ENCODE measurements at regions not wholly inside any gene's neighbourhood (a gene's known extent, or its start where the extent isn't known, plus 50 kb on each side); places are given as distances from the start of the nearest gene placed in this dataset.

DNA sequence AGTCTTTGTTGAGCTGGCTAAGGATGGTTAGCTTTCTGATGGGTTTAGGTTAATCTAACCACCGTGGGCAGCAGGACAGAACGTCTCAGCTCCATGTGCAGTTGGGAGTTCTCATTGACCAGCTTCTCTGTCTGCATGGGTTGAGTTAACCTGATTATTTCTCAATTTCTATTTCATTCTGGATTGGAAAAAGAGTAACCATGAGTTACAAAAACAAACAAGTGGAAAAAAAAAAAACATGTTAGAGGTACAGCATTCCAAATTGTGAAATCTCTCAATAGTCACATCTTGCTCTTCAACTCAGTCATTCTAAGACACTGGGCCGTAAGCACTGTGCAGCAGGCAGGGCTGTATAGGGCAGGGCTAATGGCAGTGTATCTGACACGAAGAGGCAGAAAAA, 343.7 kb upstream of the KLF4 start:
- no peak overlapping the region for H3K4me3 ChIP-seq (ENCODE audit: control extremely low read depth in 1 of 5, extremely low read depth in 1 of 5, insufficient read depth in 1 of 5, low read depth in 2 of 5, low read length in 4 of 5)
- ChIA-PET CTCF (no interaction called here), POLR2A (no interaction called here)
- peaks cover 0 to 5% (median 4%) of the 10 kb centered on the region in 3 donors for H3K9me3 ChIP-seq (ENCODE audit: control extremely low read depth in 1 of 3, control insufficient read depth in 2 of 3, insufficient read depth in 1 of 3, low read length in 2 of 3)
- Mint-ChIP-seq H3K27me3 (peaks cover 20% of the 10 kb centered on the region), H3K4me3 (no peak overlapping the region), H3K9me3 (ENCODE audit: insufficient read depth) (peaks cover 3% of the 10 kb centered on the region), H3K27ac (no peak overlapping the region), H3K4me1 (no peaks in the 10 kb centered on the region)
- H3K27me3 ChIP-seq (replicated peaks in 1 of 4; ENCODE audit: control extremely low read depth in 1 of 4, control insufficient read depth in 3 of 4, insufficient read depth in 4 of 4, low read length in 3 of 4): no peaks in the 10 kb centered on the region
- intact Hi-C loops (cut with micrococcal nuclease): no loop called here
- ATAC-seq (ENCODE audit: low read depth) (no peak), DNase-seq (no peak)
- no peak overlapping the region for H3K4me2 ChIP-seq (replicated peaks; ENCODE audit: low read depth, low read length, poor library complexity, severe bottlenecking)
- H3K27ac ChIP-seq (ENCODE audit: low read length in 2 of 2): no peak overlapping the region
- no peak overlapping the region for H2AFZ ChIP-seq (ENCODE audit: insufficient read depth, low read depth, low read length, poor library complexity, severe bottlenecking)
- H3K36me3 ChIP-seq (replicated peaks in 1 of 2; ENCODE audit: control extremely low read depth in 1 of 2, control insufficient read depth in 1 of 2, extremely low read depth in 1 of 2, insufficient read depth in 2 of 2, low read length in 1 of 2): no peaks in the 10 kb centered on the region
- H3K9ac ChIP-seq (ENCODE audit: low read length): no peak overlapping the region
- no peaks in the 10 kb centered on the region for H4K20me1 ChIP-seq (ENCODE audit: control insufficient read depth, insufficient read depth, low read length, poor library complexity, severe bottlenecking)
- no peaks in the 10 kb centered on the region for H3K79me2 ChIP-seq (ENCODE audit: control insufficient read depth, insufficient read depth, low read length)
- TF ChIP-seq, protein P1, sequence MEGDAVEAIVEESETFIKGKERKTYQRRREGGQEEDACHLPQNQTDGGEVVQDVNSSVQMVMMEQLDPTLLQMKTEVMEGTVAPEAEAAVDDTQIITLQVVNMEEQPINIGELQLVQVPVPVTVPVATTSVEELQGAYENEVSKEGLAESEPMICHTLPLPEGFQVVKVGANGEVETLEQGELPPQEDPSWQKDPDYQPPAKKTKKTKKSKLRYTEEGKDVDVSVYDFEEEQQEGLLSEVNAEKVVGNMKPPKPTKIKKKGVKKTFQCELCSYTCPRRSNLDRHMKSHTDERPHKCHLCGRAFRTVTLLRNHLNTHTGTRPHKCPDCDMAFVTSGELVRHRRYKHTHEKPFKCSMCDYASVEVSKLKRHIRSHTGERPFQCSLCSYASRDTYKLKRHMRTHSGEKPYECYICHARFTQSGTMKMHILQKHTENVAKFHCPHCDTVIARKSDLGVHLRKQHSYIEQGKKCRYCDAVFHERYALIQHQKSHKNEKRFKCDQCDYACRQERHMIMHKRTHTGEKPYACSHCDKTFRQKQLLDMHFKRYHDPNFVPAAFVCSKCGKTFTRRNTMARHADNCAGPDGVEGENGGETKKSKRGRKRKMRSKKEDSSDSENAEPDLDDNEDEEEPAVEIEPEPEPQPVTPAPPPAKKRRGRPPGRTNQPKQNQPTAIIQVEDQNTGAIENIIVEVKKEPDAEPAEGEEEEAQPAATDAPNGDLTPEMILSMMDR (IDR thresholded peaks at IDR 0.05): no peak
- no peak for TF ChIP-seq EZH2 (IDR thresholded peaks at IDR 0.05; ENCODE audit: borderline replicate concordance, insufficient read depth, low read depth, low read length, poor library complexity, severe bottlenecking)
- H3K4me1 ChIP-seq (ENCODE audit: control insufficient read depth in 2 of 2, insufficient read depth in 2 of 2, low read length in 2 of 2): no peaks in the 10 kb centered on the region
- WGBS (ENCODE audit: insufficient coverage): 63% methylated on average over 2 of the region's 4 CpGs

DNA sequence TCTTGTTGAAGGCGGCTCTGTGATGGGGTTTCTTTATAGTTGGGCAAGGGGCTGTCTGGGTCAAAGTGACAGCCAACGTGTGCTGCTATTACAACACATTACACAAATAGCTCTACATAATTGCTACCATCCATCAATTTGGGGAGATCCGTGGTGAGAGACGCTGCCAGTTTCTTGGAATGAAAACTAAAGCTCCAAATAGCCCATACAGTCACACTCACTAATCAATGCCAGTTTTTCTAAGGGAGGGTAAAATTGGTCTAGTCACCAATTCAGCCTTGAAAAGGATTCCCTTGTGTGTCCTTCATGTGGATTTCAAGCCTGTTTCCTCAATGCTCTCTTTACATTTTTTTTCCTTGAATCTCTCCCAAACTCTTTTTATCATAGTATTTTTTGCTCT, 343.3 kb upstream of the KLF4 start:
- intact Hi-C loops (cut with micrococcal nuclease): no loop called here
- H3K27ac Mint-ChIP-seq: no peak overlapping the region
- Histone ChIP-seq H3K4me1 (ENCODE audit: control insufficient read depth in 2 of 2, insufficient read depth in 2 of 2, low read length in 2 of 2) (no peaks in the 10 kb centered on the region), H3K36me3 (replicated peaks in 1 of 2; ENCODE audit: control extremely low read depth in 1 of 2, control insufficient read depth in 1 of 2, extremely low read depth in 1 of 2, insufficient read depth in 2 of 2, low read length in 1 of 2) (no peaks in the 10 kb centered on the region), H3K9ac (ENCODE audit: low read length) (no peak overlapping the region), H3K4me2 (replicated peaks; ENCODE audit: low read depth, low read length, poor library complexity, severe bottlenecking) (no peak overlapping the region), H3K27ac (ENCODE audit: low read length in 2 of 2) (no peak overlapping the region), H3K4me3 (ENCODE audit: control extremely low read depth in 1 of 5, extremely low read depth in 1 of 5, insufficient read depth in 1 of 5, low read depth in 2 of 5, low read length in 4 of 5) (no peak overlapping the region), H4K20me1 (ENCODE audit: control insufficient read depth, insufficient read depth, low read length, poor library complexity, severe bottlenecking) (no peaks in the 10 kb centered on the region), H3K79me2 (ENCODE audit: control insufficient read depth, insufficient read depth, low read length) (no peaks in the 10 kb centered on the region), H3K27me3 (replicated peaks in 1 of 4; ENCODE audit: control extremely low read depth in 1 of 4, control insufficient read depth in 3 of 4, insufficient read depth in 4 of 4, low read length in 3 of 4) (no peaks in the 10 kb centered on the region), H3K9me3 (ENCODE audit: control extremely low read depth in 1 of 3, control insufficient read depth in 2 of 3, insufficient read depth in 1 of 3, low read length in 2 of 3) (peaks cover 0 to 5% (median 4%) of the 10 kb centered on the region in 3 donors), H2AFZ (ENCODE audit: insufficient read depth, low read depth, low read length, poor library complexity, severe bottlenecking) (no peak overlapping the region)
- H3K9me3 Mint-ChIP-seq (ENCODE audit: insufficient read depth): peaks cover 3% of the 10 kb centered on the region
- ChIA-PET CTCF (no interaction called here), POLR2A (no interaction called here)
- TF ChIP-seq, protein P1 (IDR thresholded peaks at IDR 0.05): no peak
- TF ChIP-seq EZH2 (IDR thresholded peaks at IDR 0.05; ENCODE audit: borderline replicate concordance, insufficient read depth, low read depth, low read length, poor library complexity, severe bottlenecking): no peak
- H3K27me3 Mint-ChIP-seq: peaks cover 20% of the 10 kb centered on the region
- no CpG with 5 or more reads among the region's 4 CpGs for WGBS (ENCODE audit: insufficient coverage)
- no peak for ATAC-seq (ENCODE audit: low read depth)
- H3K4me3 Mint-ChIP-seq: no peak overlapping the region
- H3K4me1 Mint-ChIP-seq: no peaks in the 10 kb centered on the region
- no peak for DNase-seq

Measured in B cell (primary cell).